ENCODE measurements at regions not wholly inside any gene's neighbourhood (a gene's known extent, or its start where the extent isn't known, plus 50 kb on each side); places are given as distances from the start of the nearest gene placed in this dataset.

DNA sequence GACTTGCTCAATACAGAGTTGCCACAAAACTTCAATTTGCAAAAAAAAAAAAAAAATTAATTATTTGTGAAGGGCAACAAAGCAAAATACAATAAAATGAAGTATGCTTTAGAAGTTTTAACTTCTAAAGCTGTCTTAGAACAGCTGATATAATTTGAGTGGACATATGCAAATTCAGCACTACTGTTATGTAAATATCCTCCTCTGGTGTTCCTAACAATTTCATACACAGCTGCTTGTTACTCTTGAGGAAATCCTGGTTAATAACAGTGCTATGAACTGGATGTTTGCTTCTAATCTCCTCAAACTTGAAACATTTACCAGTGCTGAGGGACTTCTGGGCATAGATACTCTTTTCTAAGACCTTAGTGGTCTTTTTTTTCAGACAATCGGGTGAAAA, 69.6 kb upstream of the COL24A1 start:
- intact Hi-C loops (cut with DNase I), result no loop called here
- H3K4me3 ChIP-seq (ENCODE audit: low read length in 3 of 3), result no peak overlapping the region
- peak in 1 of 5 donors; percentile 9 for DNase-seq
- H3K27ac ChIP-seq (ENCODE audit: low read depth in 2 of 2, low read length in 2 of 2), result no peak overlapping the region
- H3K27me3 ChIP-seq (ENCODE audit: control insufficient read depth, insufficient read depth, low read length), result no peaks in the 10 kb centered on the region
- no peaks in the 10 kb centered on the region for H3K36me3 ChIP-seq (ENCODE audit: control insufficient read depth in 2 of 3, insufficient read depth in 3 of 3, low read length in 3 of 3)
- TF ChIP-seq, protein P1, sequence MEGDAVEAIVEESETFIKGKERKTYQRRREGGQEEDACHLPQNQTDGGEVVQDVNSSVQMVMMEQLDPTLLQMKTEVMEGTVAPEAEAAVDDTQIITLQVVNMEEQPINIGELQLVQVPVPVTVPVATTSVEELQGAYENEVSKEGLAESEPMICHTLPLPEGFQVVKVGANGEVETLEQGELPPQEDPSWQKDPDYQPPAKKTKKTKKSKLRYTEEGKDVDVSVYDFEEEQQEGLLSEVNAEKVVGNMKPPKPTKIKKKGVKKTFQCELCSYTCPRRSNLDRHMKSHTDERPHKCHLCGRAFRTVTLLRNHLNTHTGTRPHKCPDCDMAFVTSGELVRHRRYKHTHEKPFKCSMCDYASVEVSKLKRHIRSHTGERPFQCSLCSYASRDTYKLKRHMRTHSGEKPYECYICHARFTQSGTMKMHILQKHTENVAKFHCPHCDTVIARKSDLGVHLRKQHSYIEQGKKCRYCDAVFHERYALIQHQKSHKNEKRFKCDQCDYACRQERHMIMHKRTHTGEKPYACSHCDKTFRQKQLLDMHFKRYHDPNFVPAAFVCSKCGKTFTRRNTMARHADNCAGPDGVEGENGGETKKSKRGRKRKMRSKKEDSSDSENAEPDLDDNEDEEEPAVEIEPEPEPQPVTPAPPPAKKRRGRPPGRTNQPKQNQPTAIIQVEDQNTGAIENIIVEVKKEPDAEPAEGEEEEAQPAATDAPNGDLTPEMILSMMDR (IDR thresholded peaks at IDR 0.05; ENCODE audit: borderline replicate concordance, extremely low read depth, insufficient read depth), result no peak
- FAIRE-seq, result no peak
- H3K9me3 ChIP-seq (ENCODE audit: control insufficient read depth in 2 of 3, insufficient read depth in 1 of 3, low read length in 3 of 3), result no peaks in the 10 kb centered on the region
- H3K9ac ChIP-seq (ENCODE audit: low read length in 3 of 3), result no peak overlapping the region
- H3K4me1 ChIP-seq (ENCODE audit: control insufficient read depth in 2 of 3, insufficient read depth in 2 of 3, low read depth in 1 of 3, low read length in 3 of 3), result no peaks in the 10 kb centered on the region

DNA sequence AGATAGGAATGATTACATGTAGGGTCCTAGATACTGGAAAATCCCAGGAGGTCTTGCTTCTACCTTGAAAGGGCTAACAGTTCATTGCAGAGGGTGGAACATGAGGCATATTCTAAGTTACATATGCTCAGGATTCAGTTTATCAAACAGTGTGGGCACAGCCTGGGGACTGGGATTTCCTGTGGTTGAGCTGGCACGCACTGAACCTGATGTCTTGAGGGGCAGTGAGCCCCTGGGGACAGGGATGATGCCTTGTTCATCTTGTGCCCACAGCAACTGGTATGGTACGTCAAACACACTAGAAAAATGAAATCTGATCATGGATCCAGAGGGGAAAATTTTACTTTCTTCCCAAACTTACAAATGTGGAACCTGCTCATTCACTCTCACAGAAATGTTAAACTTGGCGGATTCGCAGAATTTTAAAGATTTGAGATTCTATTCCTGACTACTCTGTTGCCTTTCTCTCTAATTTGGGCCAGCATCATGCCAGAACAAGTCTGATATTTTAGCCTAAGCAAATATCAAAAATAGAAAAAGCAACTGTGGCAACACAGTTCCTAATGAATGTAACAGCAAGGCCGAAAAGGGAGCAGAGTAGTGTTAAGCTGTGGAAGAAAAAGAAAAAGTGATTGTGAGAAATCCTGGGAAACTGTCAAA, 68.2 kb upstream of the COL24A1 start:
- no peaks in the 10 kb centered on the region for H3K36me3 ChIP-seq (ENCODE audit: control insufficient read depth in 2 of 3, insufficient read depth in 3 of 3, low read length in 3 of 3)
- H3K9ac ChIP-seq (ENCODE audit: low read length in 3 of 3), result no peak overlapping the region
- H3K9me3 ChIP-seq (ENCODE audit: control insufficient read depth in 2 of 3, insufficient read depth in 1 of 3, low read length in 3 of 3), result no peaks in the 10 kb centered on the region
- no peaks in the 10 kb centered on the region for H3K27me3 ChIP-seq (ENCODE audit: control insufficient read depth, insufficient read depth, low read length)
- DNase-seq (no peak), FAIRE-seq (no peak)
- intact Hi-C loops (cut with DNase I), result no loop called here
- no peak overlapping the region for H3K27ac ChIP-seq (ENCODE audit: low read depth in 2 of 2, low read length in 2 of 2)
- H3K4me1 ChIP-seq (ENCODE audit: control insufficient read depth in 2 of 3, insufficient read depth in 2 of 3, low read depth in 1 of 3, low read length in 3 of 3), result no peaks in the 10 kb centered on the region
- TF ChIP-seq, protein P1 (IDR thresholded peaks at IDR 0.05; ENCODE audit: borderline replicate concordance, extremely low read depth, insufficient read depth), result no peak
- H3K4me3 ChIP-seq (ENCODE audit: low read length in 3 of 3), result no peak overlapping the region

DNA sequence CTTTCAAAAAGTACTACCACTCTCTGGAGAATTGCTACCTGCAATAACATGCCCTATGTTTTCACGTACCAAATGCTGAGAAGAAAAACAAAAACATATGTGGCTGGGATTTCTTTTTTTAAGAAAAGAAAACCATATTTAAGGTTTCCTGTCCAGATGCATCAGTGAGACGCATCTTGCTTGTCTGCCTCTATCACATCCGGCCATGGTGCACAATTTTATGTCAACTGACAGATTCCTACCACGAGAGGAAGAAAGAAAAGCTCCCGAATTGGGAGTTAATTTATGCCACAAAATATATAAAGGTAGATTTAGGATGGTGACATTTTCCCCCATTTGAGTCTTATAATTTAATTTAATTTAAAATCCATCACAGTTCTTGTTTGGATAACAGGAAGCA, 62.3 kb upstream of the COL24A1 start:
- Histone ChIP-seq H3K9ac (ENCODE audit: low read length in 3 of 3) (no peak overlapping the region), H3K4me3 (ENCODE audit: low read length in 3 of 3) (no peak overlapping the region), H3K36me3 (ENCODE audit: control insufficient read depth in 2 of 3, insufficient read depth in 3 of 3, low read length in 3 of 3) (no peaks in the 10 kb centered on the region), H3K27ac (ENCODE audit: low read depth in 2 of 2, low read length in 2 of 2) (no peak overlapping the region), H3K27me3 (ENCODE audit: control insufficient read depth, insufficient read depth, low read length) (no peaks in the 10 kb centered on the region), H3K9me3 (ENCODE audit: control insufficient read depth in 2 of 3, insufficient read depth in 1 of 3, low read length in 3 of 3) (no peaks in the 10 kb centered on the region), H3K4me1 (ENCODE audit: control insufficient read depth in 2 of 3, insufficient read depth in 2 of 3, low read depth in 1 of 3, low read length in 3 of 3) (no peaks in the 10 kb centered on the region)
- DNase-seq (no peak), FAIRE-seq (no peak)
- TF ChIP-seq, protein P1 (IDR thresholded peaks at IDR 0.05; ENCODE audit: borderline replicate concordance, extremely low read depth, insufficient read depth), result no peak
- intact Hi-C loops (cut with DNase I), result no loop called here

DNA sequence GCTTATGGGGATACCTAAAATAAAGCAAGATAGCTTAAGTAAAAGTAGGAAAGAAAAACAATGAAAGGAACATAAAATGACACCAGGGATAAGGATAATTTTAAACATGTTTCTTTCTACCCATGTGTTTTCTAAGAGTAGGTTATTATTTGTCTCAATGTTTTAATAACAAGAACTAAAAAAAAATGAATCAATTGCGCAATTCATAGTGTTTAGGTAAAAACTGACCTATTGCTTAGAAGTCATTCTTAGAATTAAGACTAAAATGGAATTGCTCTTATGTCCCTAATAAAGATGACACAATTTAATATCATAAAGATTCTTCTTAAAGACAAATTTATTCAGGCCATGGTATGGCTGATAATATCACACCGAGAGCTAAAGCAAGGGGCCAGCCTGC, 58.0 kb upstream of the COL24A1 start:
- no peaks in the 10 kb centered on the region for H3K36me3 ChIP-seq (ENCODE audit: control insufficient read depth in 2 of 3, insufficient read depth in 3 of 3, low read length in 3 of 3)
- H3K9me3 ChIP-seq (ENCODE audit: control insufficient read depth in 2 of 3, insufficient read depth in 1 of 3, low read length in 3 of 3), result no peaks in the 10 kb centered on the region
- no peak overlapping the region for H3K4me3 ChIP-seq (ENCODE audit: low read length in 3 of 3)
- no peak overlapping the region for H3K27ac ChIP-seq (ENCODE audit: low read depth in 2 of 2, low read length in 2 of 2)
- no peak overlapping the region for H3K9ac ChIP-seq (ENCODE audit: low read length in 3 of 3)
- no peaks in the 10 kb centered on the region for H3K4me1 ChIP-seq (ENCODE audit: control insufficient read depth in 2 of 3, insufficient read depth in 2 of 3, low read depth in 1 of 3, low read length in 3 of 3)
- H3K27me3 ChIP-seq (ENCODE audit: control insufficient read depth, insufficient read depth, low read length), result no peaks in the 10 kb centered on the region
- TF ChIP-seq, protein P1 (IDR thresholded peaks at IDR 0.05; ENCODE audit: borderline replicate concordance, extremely low read depth, insufficient read depth), result no peak
- FAIRE-seq, result no peak
- no peak for DNase-seq
- intact Hi-C loops (cut with DNase I), result no loop called here

Data from kidney (tissue), 13 donors.